SK-N-SH treated with all-trans-retinoic acid at 6 μM for 48 hours (cell line): ENCODE measurements at regions not wholly inside any gene's neighbourhood (a gene's known extent, or its start where the extent isn't known, plus 50 kb on each side); places are given as distances from the start of the nearest gene placed in this dataset.

Source experiments
- ARNTL ChIP-seq: fragments of 450-650 bp; formaldehyde crosslinking; IDR thresholded peaks from 2 replicates; pipeline ENCODE4 v1.5.0; 2020; ENCODE audit warnings: low read depth, mild to moderate bottlenecking, moderate library complexity, borderline replicate concordance
- TCF4 ChIP-seq: fragments of 250-450 bp; sonication (Bioruptor Pico); IDR thresholded peaks from 2 replicates; pipeline ENCODE4 v1.8.0; 2021; ENCODE audit warnings: mild to moderate bottlenecking, moderate library complexity, borderline replicate concordance

- TF ChIP-seq TCF4 (CRISPR knock-in tag) (no peak), ARNTL (CRISPR knock-in tag) (no peak)
Observed at GRCh38 chr13:81682081-81682630, 1341.2 kb upstream of the SPRY2 start.
